SK-N-SH treated with all-trans-retinoic acid at 6 μM for 48 hours (cell line): ENCODE measurements at regions not wholly inside any gene's neighbourhood (a gene's known extent, or its start where the extent isn't known, plus 50 kb on each side); places are given as distances from the start of the nearest gene placed in this dataset.
"Not testable (repeated sequence)": the region's sequence is repeated elsewhere in the genome, so short reads cannot be mapped to it uniquely, and the experiment has no call there.

Experiments
- ATAC-seq: fragments of 200-7000 bp; cut with Tn5 transposase; 3 replicates; pipeline ENCODE4 v1.9.1; 2020; ENCODE audit warnings: mild to moderate bottlenecking, moderate library complexity
- ARNTL ChIP-seq: fragments of 450-650 bp; formaldehyde crosslinking; IDR thresholded peaks from 2 replicates; pipeline ENCODE4 v1.5.0; 2020; ENCODE audit warnings: low read depth, mild to moderate bottlenecking, moderate library complexity, borderline replicate concordance
- BACH2 ChIP-seq: fragments of 250-450 bp; sonication (Bioruptor Pico); IDR thresholded peaks from 2 replicates; pipeline ENCODE4 v1.9.0; 2021; ENCODE audit warnings: mild to moderate bottlenecking, borderline replicate concordance
- CSDC2 ChIP-seq: fragments of 250-450 bp; sonication (Bioruptor Pico); IDR thresholded peaks from 2 replicates; pipeline ENCODE4 v1.5.0; 2020; ENCODE audit warnings: mild to moderate bottlenecking, moderate library complexity
- CSRNP3 ChIP-seq: fragments of 250-450 bp; sonication (Bioruptor Pico); IDR thresholded peaks from 2 replicates; pipeline ENCODE4 v1.5.1; 2021; ENCODE audit warnings: mild to moderate bottlenecking, moderate library complexity
- ESRRG ChIP-seq: fragments of 250-450 bp; sonication (Bioruptor Pico); IDR thresholded peaks from 2 replicates; pipeline ENCODE4 v1.6.1; 2021; ENCODE audit warnings: mild to moderate bottlenecking
- GLIS3 ChIP-seq: fragments of 250-450 bp; sonication (Bioruptor Pico); IDR thresholded peaks from 2 replicates; pipeline ENCODE4 v1.5.0; 2020; ENCODE audit warnings: mild to moderate bottlenecking, moderate library complexity
- OSR1 ChIP-seq: fragments of 250-450 bp; sonication (Bioruptor Pico); IDR thresholded peaks from 2 replicates; pipeline ENCODE4 v1.8.0; 2022; ENCODE audit warnings: moderate library complexity, mild to moderate bottlenecking, inconsistent platforms
- PATZ1 ChIP-seq: fragments of 250-450 bp; sonication (Bioruptor Pico); IDR thresholded peaks from 2 replicates; pipeline ENCODE4 v1.8.0; 2020; ENCODE audit warnings: mild to moderate bottlenecking, moderate library complexity, borderline replicate concordance
- PPARA ChIP-seq: fragments of 250-450 bp; sonication (Bioruptor Pico); IDR thresholded peaks from 2 replicates; pipeline ENCODE4 v1.5.0; 2020; ENCODE audit warnings: mild to moderate bottlenecking, borderline replicate concordance
- RARB ChIP-seq: fragments of 250-450 bp; sonication (Bioruptor Pico); IDR thresholded peaks from 2 replicates; pipeline ENCODE4 v1.8.0; 2021; ENCODE audit warnings: mild to moderate bottlenecking, moderate library complexity
- SNAI2 ChIP-seq: fragments of 250-450 bp; sonication (Bioruptor Pico); IDR thresholded peaks from 2 replicates; pipeline ENCODE4 v1.5.0; 2020; ENCODE audit warnings: mild to moderate bottlenecking, moderate library complexity
- TCF4 ChIP-seq: fragments of 250-450 bp; sonication (Bioruptor Pico); IDR thresholded peaks from 2 replicates; pipeline ENCODE4 v1.8.0; 2021; ENCODE audit warnings: mild to moderate bottlenecking, moderate library complexity, borderline replicate concordance
- TOX ChIP-seq: fragments of 250-450 bp; sonication (Bioruptor Pico); IDR thresholded peaks from 2 replicates; pipeline ENCODE4 v1.8.0; 2021; ENCODE audit warnings: mild to moderate bottlenecking, moderate library complexity, borderline replicate concordance
- ZFP3 ChIP-seq: fragments of 250-450 bp; sonication (Bioruptor Pico); IDR thresholded peaks from 2 replicates; pipeline ENCODE4 v1.5.0; 2020; ENCODE audit warnings: mild to moderate bottlenecking, moderate library complexity
- ZNF565 ChIP-seq: fragments of 450-650 bp; formaldehyde crosslinking; conservative IDR thresholded peaks from 2 replicates; pipeline ENCODE4 v1.5.0; 2020; ENCODE audit warnings: low read depth, mild to moderate bottlenecking, moderate library complexity
- ZNF70 ChIP-seq: fragments of 450-650 bp; formaldehyde crosslinking; IDR thresholded peaks from 2 replicates; pipeline ENCODE4 v1.5.0; 2020; ENCODE audit warnings: mild to moderate bottlenecking, moderate library complexity
- ZNF8 ChIP-seq: fragments of 450-650 bp; formaldehyde crosslinking; IDR thresholded peaks from 2 replicates; pipeline ENCODE4 v1.5.0; 2020; ENCODE audit warnings: mild to moderate bottlenecking, moderate library complexity
- TF ChIP-seq, protein P1 (sequence below): fragments of 250-450 bp; sonication (Bioruptor Pico); IDR thresholded peaks from 2 replicates; pipeline ENCODE4 v1.5.0; 2020; ENCODE audit warnings: mild to moderate bottlenecking, moderate library complexity
- TF ChIP-seq, protein P2 (sequence below): fragments of 250-450 bp; sonication (Bioruptor Pico); IDR thresholded peaks from 2 replicates; pipeline ENCODE4 v1.5.1; 2020; ENCODE audit warnings: low read depth, mild to moderate bottlenecking, moderate library complexity

DNA sequence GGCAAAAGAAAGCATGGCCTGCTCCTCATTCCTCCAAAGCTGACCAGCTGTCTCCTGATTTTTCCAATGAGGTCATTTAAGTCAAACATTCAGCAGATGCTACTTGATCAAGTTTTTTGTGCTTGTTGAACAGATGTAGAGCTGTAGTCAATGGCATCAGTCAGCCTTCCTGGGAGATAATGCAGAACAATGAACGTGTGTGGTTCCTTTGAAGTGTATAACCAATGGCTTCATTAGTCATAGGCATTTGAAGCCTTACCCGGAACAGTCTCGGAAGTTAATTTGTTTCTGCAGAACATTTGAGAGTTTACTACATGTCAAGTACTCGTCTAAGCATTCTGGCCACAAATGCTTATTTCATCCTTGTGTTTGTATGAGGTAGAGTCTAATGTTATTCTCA, 227.1 kb downstream of the ADRA2A start:
- TF ChIP-seq, protein P1, sequence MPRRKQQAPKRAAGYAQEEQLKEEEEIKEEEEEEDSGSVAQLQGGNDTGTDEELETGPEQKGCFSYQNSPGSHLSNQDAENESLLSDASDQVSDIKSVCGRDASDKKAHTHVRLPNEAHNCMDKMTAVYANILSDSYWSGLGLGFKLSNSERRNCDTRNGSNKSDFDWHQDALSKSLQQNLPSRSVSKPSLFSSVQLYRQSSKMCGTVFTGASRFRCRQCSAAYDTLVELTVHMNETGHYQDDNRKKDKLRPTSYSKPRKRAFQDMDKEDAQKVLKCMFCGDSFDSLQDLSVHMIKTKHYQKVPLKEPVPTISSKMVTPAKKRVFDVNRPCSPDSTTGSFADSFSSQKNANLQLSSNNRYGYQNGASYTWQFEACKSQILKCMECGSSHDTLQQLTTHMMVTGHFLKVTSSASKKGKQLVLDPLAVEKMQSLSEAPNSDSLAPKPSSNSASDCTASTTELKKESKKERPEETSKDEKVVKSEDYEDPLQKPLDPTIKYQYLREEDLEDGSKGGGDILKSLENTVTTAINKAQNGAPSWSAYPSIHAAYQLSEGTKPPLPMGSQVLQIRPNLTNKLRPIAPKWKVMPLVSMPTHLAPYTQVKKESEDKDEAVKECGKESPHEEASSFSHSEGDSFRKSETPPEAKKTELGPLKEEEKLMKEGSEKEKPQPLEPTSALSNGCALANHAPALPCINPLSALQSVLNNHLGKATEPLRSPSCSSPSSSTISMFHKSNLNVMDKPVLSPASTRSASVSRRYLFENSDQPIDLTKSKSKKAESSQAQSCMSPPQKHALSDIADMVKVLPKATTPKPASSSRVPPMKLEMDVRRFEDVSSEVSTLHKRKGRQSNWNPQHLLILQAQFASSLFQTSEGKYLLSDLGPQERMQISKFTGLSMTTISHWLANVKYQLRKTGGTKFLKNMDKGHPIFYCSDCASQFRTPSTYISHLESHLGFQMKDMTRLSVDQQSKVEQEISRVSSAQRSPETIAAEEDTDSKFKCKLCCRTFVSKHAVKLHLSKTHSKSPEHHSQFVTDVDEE (CRISPR knock-in tag): no peak
- TF ChIP-seq PATZ1 (no peak), SNAI2 (no peak), ZNF8 (CRISPR knock-in tag) (no peak), ZNF70 (CRISPR knock-in tag) (no peak), ARNTL (no peak), CSDC2 (CRISPR knock-in tag) (no peak), CSRNP3 (CRISPR knock-in tag) (no peak), GLIS3 (no peak), TCF4 (CRISPR knock-in tag) (no peak), BACH2 (CRISPR knock-in tag) (no peak), ESRRG (no peak), ZNF565 (no peak), RARB (CRISPR knock-in tag) (no peak)
- TF ChIP-seq, protein P2, sequence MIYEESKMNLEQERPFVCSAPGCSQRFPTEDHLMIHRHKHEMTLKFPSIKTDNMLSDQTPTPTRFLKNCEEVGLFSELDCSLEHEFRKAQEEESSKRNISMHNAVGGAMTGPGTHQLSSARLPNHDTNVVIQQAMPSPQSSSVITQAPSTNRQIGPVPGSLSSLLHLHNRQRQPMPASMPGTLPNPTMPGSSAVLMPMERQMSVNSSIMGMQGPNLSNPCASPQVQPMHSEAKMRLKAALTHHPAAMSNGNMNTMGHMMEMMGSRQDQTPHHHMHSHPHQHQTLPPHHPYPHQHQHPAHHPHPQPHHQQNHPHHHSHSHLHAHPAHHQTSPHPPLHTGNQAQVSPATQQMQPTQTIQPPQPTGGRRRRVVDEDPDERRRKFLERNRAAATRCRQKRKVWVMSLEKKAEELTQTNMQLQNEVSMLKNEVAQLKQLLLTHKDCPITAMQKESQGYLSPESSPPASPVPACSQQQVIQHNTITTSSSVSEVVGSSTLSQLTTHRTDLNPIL (CRISPR knock-in tag): no peak
- ATAC-seq: no peak

DNA sequence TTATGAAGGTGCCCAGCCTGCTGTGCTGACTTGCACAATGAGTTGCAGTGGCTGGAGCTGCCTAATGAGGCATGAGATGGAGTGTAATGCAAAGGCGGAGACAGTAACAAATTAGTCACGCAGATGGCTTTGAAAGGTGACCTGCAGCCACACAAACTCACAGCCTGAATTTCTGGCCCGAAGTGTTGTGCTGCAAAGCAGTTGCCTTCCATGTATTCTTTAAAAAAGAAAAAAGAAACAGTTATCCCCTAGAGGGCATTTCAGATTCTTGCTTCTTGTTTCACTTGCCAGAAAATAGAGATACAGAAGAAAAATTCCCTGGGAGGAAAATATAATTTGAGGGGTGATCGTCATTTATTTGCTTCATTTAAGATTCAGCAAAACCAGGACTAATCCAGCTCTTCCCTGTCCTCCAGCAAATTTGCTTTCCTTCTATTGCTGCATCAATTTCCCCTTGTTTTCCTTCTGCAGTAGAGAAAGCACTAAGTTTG, 239.9 kb downstream of the ADRA2A start:
- TF ChIP-seq TOX: no peak
- no peak for TF ChIP-seq RARB (CRISPR knock-in tag)
- TF ChIP-seq ARNTL: no peak
- TF ChIP-seq PPARA (CRISPR knock-in tag): no peak
- TF ChIP-seq ZNF70 (CRISPR knock-in tag): no peak
- TF ChIP-seq, all 23 proteins: peak for 0
- no peak for ATAC-seq

GRCh38 chr10:111319866-111320265, 243.0 kb downstream of the ADRA2A start:
- TF ChIP-seq CSDC2 (CRISPR knock-in tag): no peak
- TF ChIP-seq ARNTL: no peak
- no peak for TF ChIP-seq ZNF8 (CRISPR knock-in tag)
- TF ChIP-seq ZNF565: no peak
- TF ChIP-seq GLIS3: no peak
- no peak for ATAC-seq

DNA sequence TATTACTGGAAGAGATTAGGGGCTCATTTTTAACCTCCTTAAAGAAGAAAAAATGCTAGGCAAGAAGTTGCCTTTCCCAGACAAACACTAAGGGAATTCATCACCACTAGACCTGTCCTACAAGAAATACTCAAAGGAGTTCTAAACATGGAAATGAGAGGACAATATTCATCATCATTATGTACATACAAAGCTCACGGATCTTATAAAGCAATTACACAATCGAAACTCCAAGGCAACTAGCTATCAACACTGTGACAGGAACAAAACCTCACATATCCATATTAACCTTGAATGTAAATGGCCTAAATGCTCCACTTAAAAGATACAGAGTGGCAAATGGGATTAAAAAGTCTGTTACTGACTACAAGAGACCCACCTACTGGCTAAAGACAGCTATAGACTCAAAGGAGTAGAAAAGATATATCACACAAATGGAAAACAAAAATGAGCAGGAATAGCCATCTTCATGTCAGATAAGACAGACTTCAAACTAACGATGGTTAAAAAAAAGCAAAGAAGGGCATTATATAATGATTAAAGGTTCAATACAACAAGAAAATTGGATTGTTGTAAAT, 246.6 kb downstream of the ADRA2A start:
- TF ChIP-seq, protein P2 (CRISPR knock-in tag): no peak
- no peak for TF ChIP-seq ZNF565
- TF ChIP-seq ZFP3 (CRISPR knock-in tag): no peak
- no peak for TF ChIP-seq TCF4 (CRISPR knock-in tag)
- TF ChIP-seq, protein P1 (CRISPR knock-in tag): no peak
- no peak for TF ChIP-seq OSR1 (CRISPR knock-in tag)
- no peak for TF ChIP-seq CSDC2 (CRISPR knock-in tag)
- no peak for TF ChIP-seq TOX
- no peak for ATAC-seq

- not testable (repeated sequence) for ATAC-seq
Observed at GRCh38 chr10:111332174-111332573, 255.3 kb downstream of the ADRA2A start.
